SK-N-SH treated with all-trans-retinoic acid at 6 μM for 48 hours (cell line): ENCODE measurements at regions not wholly inside any gene's neighbourhood (a gene's known extent, or its start where the extent isn't known, plus 50 kb on each side); places are given as distances from the start of the nearest gene placed in this dataset.

Experiments
- ATAC-seq: fragments of 200-7000 bp; cut with Tn5 transposase; 3 replicates; pipeline ENCODE4 v1.9.1; 2020; ENCODE audit warnings: mild to moderate bottlenecking, moderate library complexity
- ARNTL ChIP-seq: fragments of 450-650 bp; formaldehyde crosslinking; IDR thresholded peaks from 2 replicates; pipeline ENCODE4 v1.5.0; 2020; ENCODE audit warnings: low read depth, mild to moderate bottlenecking, moderate library complexity, borderline replicate concordance
- BACH2 ChIP-seq: fragments of 250-450 bp; sonication (Bioruptor Pico); IDR thresholded peaks from 2 replicates; pipeline ENCODE4 v1.9.0; 2021; ENCODE audit warnings: mild to moderate bottlenecking, borderline replicate concordance
- CSDC2 ChIP-seq: fragments of 250-450 bp; sonication (Bioruptor Pico); IDR thresholded peaks from 2 replicates; pipeline ENCODE4 v1.5.0; 2020; ENCODE audit warnings: mild to moderate bottlenecking, moderate library complexity
- CSRNP3 ChIP-seq: fragments of 250-450 bp; sonication (Bioruptor Pico); IDR thresholded peaks from 2 replicates; pipeline ENCODE4 v1.5.1; 2021; ENCODE audit warnings: mild to moderate bottlenecking, moderate library complexity
- ESRRG ChIP-seq: fragments of 250-450 bp; sonication (Bioruptor Pico); IDR thresholded peaks from 2 replicates; pipeline ENCODE4 v1.6.1; 2021; ENCODE audit warnings: mild to moderate bottlenecking
- ISL1 ChIP-seq: fragments of 250-450 bp; sonication (Bioruptor Pico); IDR thresholded peaks from 2 replicates; pipeline ENCODE4 v2.1.2; 2022; ENCODE audit warnings: mild to moderate bottlenecking, moderate library complexity
- OSR1 ChIP-seq: fragments of 250-450 bp; sonication (Bioruptor Pico); IDR thresholded peaks from 2 replicates; pipeline ENCODE4 v1.8.0; 2022; ENCODE audit warnings: moderate library complexity, mild to moderate bottlenecking, inconsistent platforms
- PATZ1 ChIP-seq: fragments of 250-450 bp; sonication (Bioruptor Pico); IDR thresholded peaks from 2 replicates; pipeline ENCODE4 v1.8.0; 2020; ENCODE audit warnings: mild to moderate bottlenecking, moderate library complexity, borderline replicate concordance
- PPARA ChIP-seq: fragments of 250-450 bp; sonication (Bioruptor Pico); IDR thresholded peaks from 2 replicates; pipeline ENCODE4 v1.5.0; 2020; ENCODE audit warnings: mild to moderate bottlenecking, borderline replicate concordance
- RARB ChIP-seq: fragments of 250-450 bp; sonication (Bioruptor Pico); IDR thresholded peaks from 2 replicates; pipeline ENCODE4 v1.8.0; 2021; ENCODE audit warnings: mild to moderate bottlenecking, moderate library complexity
- SNAI2 ChIP-seq: fragments of 250-450 bp; sonication (Bioruptor Pico); IDR thresholded peaks from 2 replicates; pipeline ENCODE4 v1.5.0; 2020; ENCODE audit warnings: mild to moderate bottlenecking, moderate library complexity
- TCF4 ChIP-seq: fragments of 250-450 bp; sonication (Bioruptor Pico); IDR thresholded peaks from 2 replicates; pipeline ENCODE4 v1.8.0; 2021; ENCODE audit warnings: mild to moderate bottlenecking, moderate library complexity, borderline replicate concordance
- TOX ChIP-seq: fragments of 250-450 bp; sonication (Bioruptor Pico); IDR thresholded peaks from 2 replicates; pipeline ENCODE4 v1.8.0; 2021; ENCODE audit warnings: mild to moderate bottlenecking, moderate library complexity, borderline replicate concordance
- ZC3H10 ChIP-seq: fragments of 250-450 bp; sonication (Bioruptor Pico); IDR thresholded peaks from 2 replicates; pipeline ENCODE4 v1.5.1; 2021; ENCODE audit warnings: mild to moderate bottlenecking, moderate library complexity
- ZFP3 ChIP-seq: fragments of 250-450 bp; sonication (Bioruptor Pico); IDR thresholded peaks from 2 replicates; pipeline ENCODE4 v1.5.0; 2020; ENCODE audit warnings: mild to moderate bottlenecking, moderate library complexity
- ZFP30 ChIP-seq: fragments of 450-650 bp; formaldehyde crosslinking; IDR thresholded peaks from 2 replicates; pipeline ENCODE4 v1.5.0; 2022; ENCODE audit warnings: mild to moderate bottlenecking, moderate library complexity
- ZNF565 ChIP-seq: fragments of 450-650 bp; formaldehyde crosslinking; conservative IDR thresholded peaks from 2 replicates; pipeline ENCODE4 v1.5.0; 2020; ENCODE audit warnings: low read depth, mild to moderate bottlenecking, moderate library complexity
- ZNF70 ChIP-seq: fragments of 450-650 bp; formaldehyde crosslinking; IDR thresholded peaks from 2 replicates; pipeline ENCODE4 v1.5.0; 2020; ENCODE audit warnings: mild to moderate bottlenecking, moderate library complexity
- ZNF8 ChIP-seq: fragments of 450-650 bp; formaldehyde crosslinking; IDR thresholded peaks from 2 replicates; pipeline ENCODE4 v1.5.0; 2020; ENCODE audit warnings: mild to moderate bottlenecking, moderate library complexity
- TF ChIP-seq, protein P1 (sequence below): fragments of 250-450 bp; sonication (Bioruptor Pico); IDR thresholded peaks from 2 replicates; pipeline ENCODE4 v1.5.1; 2020; ENCODE audit warnings: low read depth, mild to moderate bottlenecking, moderate library complexity
- TF ChIP-seq, protein P2 (sequence below): fragments of 250-450 bp; sonication (Bioruptor Pico); IDR thresholded peaks from 2 replicates; pipeline ENCODE4 v1.8.0; 2021; ENCODE audit warnings: low read depth, mild to moderate bottlenecking, moderate library complexity, borderline replicate concordance
- TF ChIP-seq, protein P3 (sequence below): fragments of 250-450 bp; sonication (Bioruptor Pico); IDR thresholded peaks from 2 replicates; pipeline ENCODE4 v1.5.0; 2020; ENCODE audit warnings: mild to moderate bottlenecking, moderate library complexity

- no peak for TF ChIP-seq ZC3H10 (CRISPR knock-in tag)
- TF ChIP-seq ZNF565 (CRISPR knock-in tag): no peak
- TF ChIP-seq, protein P1, sequence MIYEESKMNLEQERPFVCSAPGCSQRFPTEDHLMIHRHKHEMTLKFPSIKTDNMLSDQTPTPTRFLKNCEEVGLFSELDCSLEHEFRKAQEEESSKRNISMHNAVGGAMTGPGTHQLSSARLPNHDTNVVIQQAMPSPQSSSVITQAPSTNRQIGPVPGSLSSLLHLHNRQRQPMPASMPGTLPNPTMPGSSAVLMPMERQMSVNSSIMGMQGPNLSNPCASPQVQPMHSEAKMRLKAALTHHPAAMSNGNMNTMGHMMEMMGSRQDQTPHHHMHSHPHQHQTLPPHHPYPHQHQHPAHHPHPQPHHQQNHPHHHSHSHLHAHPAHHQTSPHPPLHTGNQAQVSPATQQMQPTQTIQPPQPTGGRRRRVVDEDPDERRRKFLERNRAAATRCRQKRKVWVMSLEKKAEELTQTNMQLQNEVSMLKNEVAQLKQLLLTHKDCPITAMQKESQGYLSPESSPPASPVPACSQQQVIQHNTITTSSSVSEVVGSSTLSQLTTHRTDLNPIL (CRISPR knock-in tag): no peak
- TF ChIP-seq ZNF8: no peak
- no peak for TF ChIP-seq CSDC2 (CRISPR knock-in tag)
- TF ChIP-seq PPARA (CRISPR knock-in tag): no peak
- TF ChIP-seq ARNTL (CRISPR knock-in tag): no peak
- TF ChIP-seq OSR1 (CRISPR knock-in tag): no peak
- no peak for TF ChIP-seq RARB (CRISPR knock-in tag)
Measured at GRCh38 chr9:108617676-108618075, 238.1 kb downstream of the ACTL7B start (continued).

DNA sequence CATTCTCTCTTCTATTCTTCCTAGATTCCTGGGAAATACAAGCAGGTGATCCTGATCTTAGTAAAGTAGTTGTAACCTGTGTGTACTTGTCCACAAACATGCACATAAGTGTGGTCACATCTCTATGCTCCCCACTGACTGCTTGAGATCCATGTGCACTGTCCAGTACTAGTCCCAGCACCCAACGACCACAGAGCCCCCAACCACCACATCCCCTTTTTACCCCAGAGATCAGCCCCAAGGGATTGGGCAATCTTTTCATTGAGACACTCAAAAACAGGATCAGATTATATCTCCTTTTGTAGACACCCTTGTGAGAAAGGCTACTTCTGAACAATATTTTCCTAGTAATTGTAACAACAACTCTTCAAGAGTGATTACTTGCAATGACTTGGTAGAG is 240.6 kb downstream of the ACTL7B start:
- no peak for ATAC-seq
- no peak for TF ChIP-seq PPARA (CRISPR knock-in tag)
- TF ChIP-seq RARB (CRISPR knock-in tag): no peak
- TF ChIP-seq ZNF70 (CRISPR knock-in tag): no peak
- TF ChIP-seq TCF4 (CRISPR knock-in tag): no peak
- no peak for TF ChIP-seq ZFP3 (CRISPR knock-in tag)
- no peak for TF ChIP-seq OSR1 (CRISPR knock-in tag)
- TF ChIP-seq BACH2: no peak
- TF ChIP-seq, protein P2, sequence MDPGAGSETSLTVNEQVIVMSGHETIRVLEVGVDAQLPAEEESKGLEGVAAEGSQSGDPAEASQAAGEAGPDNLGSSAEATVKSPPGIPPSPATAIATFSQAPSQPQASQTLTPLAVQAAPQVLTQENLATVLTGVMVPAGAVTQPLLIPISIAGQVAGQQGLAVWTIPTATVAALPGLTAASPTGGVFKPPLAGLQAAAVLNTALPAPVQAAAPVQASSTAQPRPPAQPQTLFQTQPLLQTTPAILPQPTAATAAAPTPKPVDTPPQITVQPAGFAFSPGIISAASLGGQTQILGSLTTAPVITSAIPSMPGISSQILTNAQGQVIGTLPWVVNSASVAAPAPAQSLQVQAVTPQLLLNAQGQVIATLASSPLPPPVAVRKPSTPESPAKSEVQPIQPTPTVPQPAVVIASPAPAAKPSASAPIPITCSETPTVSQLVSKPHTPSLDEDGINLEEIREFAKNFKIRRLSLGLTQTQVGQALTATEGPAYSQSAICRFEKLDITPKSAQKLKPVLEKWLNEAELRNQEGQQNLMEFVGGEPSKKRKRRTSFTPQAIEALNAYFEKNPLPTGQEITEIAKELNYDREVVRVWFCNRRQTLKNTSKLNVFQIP (CRISPR knock-in tag): no peak
- no peak for TF ChIP-seq ZC3H10 (CRISPR knock-in tag)
- no peak for TF ChIP-seq TOX (CRISPR knock-in tag)

GRCh38 chr9:108612513-108612912 is 243.3 kb downstream of the ACTL7B start:
- TF ChIP-seq ISL1: no peak
- TF ChIP-seq SNAI2: no peak
- no peak for TF ChIP-seq BACH2
- TF ChIP-seq ZFP30 (CRISPR knock-in tag): no peak
- no peak for TF ChIP-seq OSR1 (CRISPR knock-in tag)
- TF ChIP-seq, protein P3, sequence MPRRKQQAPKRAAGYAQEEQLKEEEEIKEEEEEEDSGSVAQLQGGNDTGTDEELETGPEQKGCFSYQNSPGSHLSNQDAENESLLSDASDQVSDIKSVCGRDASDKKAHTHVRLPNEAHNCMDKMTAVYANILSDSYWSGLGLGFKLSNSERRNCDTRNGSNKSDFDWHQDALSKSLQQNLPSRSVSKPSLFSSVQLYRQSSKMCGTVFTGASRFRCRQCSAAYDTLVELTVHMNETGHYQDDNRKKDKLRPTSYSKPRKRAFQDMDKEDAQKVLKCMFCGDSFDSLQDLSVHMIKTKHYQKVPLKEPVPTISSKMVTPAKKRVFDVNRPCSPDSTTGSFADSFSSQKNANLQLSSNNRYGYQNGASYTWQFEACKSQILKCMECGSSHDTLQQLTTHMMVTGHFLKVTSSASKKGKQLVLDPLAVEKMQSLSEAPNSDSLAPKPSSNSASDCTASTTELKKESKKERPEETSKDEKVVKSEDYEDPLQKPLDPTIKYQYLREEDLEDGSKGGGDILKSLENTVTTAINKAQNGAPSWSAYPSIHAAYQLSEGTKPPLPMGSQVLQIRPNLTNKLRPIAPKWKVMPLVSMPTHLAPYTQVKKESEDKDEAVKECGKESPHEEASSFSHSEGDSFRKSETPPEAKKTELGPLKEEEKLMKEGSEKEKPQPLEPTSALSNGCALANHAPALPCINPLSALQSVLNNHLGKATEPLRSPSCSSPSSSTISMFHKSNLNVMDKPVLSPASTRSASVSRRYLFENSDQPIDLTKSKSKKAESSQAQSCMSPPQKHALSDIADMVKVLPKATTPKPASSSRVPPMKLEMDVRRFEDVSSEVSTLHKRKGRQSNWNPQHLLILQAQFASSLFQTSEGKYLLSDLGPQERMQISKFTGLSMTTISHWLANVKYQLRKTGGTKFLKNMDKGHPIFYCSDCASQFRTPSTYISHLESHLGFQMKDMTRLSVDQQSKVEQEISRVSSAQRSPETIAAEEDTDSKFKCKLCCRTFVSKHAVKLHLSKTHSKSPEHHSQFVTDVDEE (CRISPR knock-in tag): no peak
- TF ChIP-seq ZC3H10 (CRISPR knock-in tag): no peak
- no peak for TF ChIP-seq ARNTL (CRISPR knock-in tag)
- TF ChIP-seq PATZ1: no peak
- no peak for TF ChIP-seq ESRRG (CRISPR knock-in tag)
- no peak for TF ChIP-seq ZNF8
- no peak for TF ChIP-seq TOX (CRISPR knock-in tag)
- TF ChIP-seq, protein P2 (CRISPR knock-in tag): no peak
- TF ChIP-seq ZFP3 (CRISPR knock-in tag): no peak
- no peak for TF ChIP-seq RARB (CRISPR knock-in tag)
- no peak for TF ChIP-seq CSRNP3
- ATAC-seq: no peak
